GM23248 (cell line): ENCODE measurements at regions not wholly inside any gene's neighbourhood (a gene's known extent, or its start where the extent isn't known, plus 50 kb on each side); places are given as distances from the start of the nearest gene placed in this dataset.

Experiments used
- DNase-seq: peaks from one replicate; pipeline ENCODE4 v3.0.0-alpha.2; 2015
- H2AFZ ChIP-seq: fragments of 200-600 bp; sonication (generic); 2 replicates; pipeline ENCODE4 v1.6.1; 2016; ENCODE audit warnings: antibody characterized with exemption
- H3F3A ChIP-seq: fragments of 200-600 bp; sonication (generic); 2 replicates; pipeline ENCODE4 v1.6.1; 2016; ENCODE audit warnings: mild to moderate bottlenecking, antibody characterized with exemption, mixed run types; ENCODE audit not compliant: insufficient read depth
- H3K27ac ChIP-seq: fragments of 200-600 bp; sonication (generic); 2 replicates; pipeline ENCODE4 v1.5.1; 2016; ENCODE audit warnings: mild to moderate bottlenecking
- H3K27me3 ChIP-seq: fragments of 200-600 bp; sonication (generic); replicated peaks from 2 replicates; pipeline ENCODE4 v1.6.1; 2016; ENCODE audit warnings: mild to moderate bottlenecking; ENCODE audit not compliant: insufficient read depth
- H3K36me3 ChIP-seq: fragments of 200-600 bp; sonication (generic); 2 replicates; pipeline ENCODE4 v1.6.1; 2016; ENCODE audit warnings: low read depth, mild to moderate bottlenecking
- H3K4me1 ChIP-seq: fragments of 200-600 bp; sonication (generic); 2 replicates; pipeline ENCODE4 v1.6.1; 2016; ENCODE audit warnings: mild to moderate bottlenecking; ENCODE audit not compliant: insufficient read depth
- H3K4me2 ChIP-seq: fragments of 200-600 bp; sonication (generic); one replicate; pipeline ENCODE4 v1.6.1; 2016; ENCODE audit warnings: mild to moderate bottlenecking; ENCODE audit not compliant: unreplicated experiment
- H3K4me3 ChIP-seq: fragments of 200-600 bp; sonication (generic); 2 replicates; pipeline ENCODE4 v1.5.1; 2016; ENCODE audit warnings: mild to moderate bottlenecking
- H3K79me2 ChIP-seq: fragments of 200-600 bp; sonication (generic); 2 replicates; pipeline ENCODE4 v1.6.1; 2016; ENCODE audit warnings: mild to moderate bottlenecking; ENCODE audit not compliant: insufficient read depth
- H3K9ac ChIP-seq: fragments of 200-600 bp; sonication (generic); 2 replicates; pipeline ENCODE4 v1.6.1; 2016; ENCODE audit warnings: mild to moderate bottlenecking
- H3K9me2 ChIP-seq: fragments of 200-600 bp; sonication (generic); 2 replicates; pipeline ENCODE4 v1.6.1; 2016; ENCODE audit warnings: mixed run types, mild to moderate bottlenecking, moderate library complexity; ENCODE audit not compliant: insufficient read depth
- H3K9me3 ChIP-seq: fragments of 200-600 bp; sonication (generic); one replicate; pipeline ENCODE4 v1.6.1; 2017; ENCODE audit warnings: low read depth
- H4K20me1 ChIP-seq: fragments of 200-600 bp; sonication (generic); 2 replicates; pipeline ENCODE4 v1.6.0; 2016; ENCODE audit not compliant: insufficient read depth
- EZH2 ChIP-seq: fragments of 200-600 bp; sonication (generic); IDR thresholded peaks from 2 replicates; pipeline ENCODE4 v1.6.1; 2018; ENCODE audit warnings: antibody characterized with exemption, mild to moderate bottlenecking; ENCODE audit not compliant: insufficient read depth, poor library complexity, severe bottlenecking
- EZH2phosphoT487 ChIP-seq: fragments of 200-600 bp; sonication (generic); IDR thresholded peaks from 2 replicates; pipeline ENCODE4 v1.6.1; 2018; ENCODE audit warnings: antibody characterized with exemption, moderate library complexity, mild to moderate bottlenecking, low read depth; ENCODE audit not compliant: insufficient read depth
- WGBS, 2 experiments: methylation state at CpG; one replicate each; pipeline ENCODE4 v1.1.6; 2015 to 2017; ENCODE audit warnings: low lambda C conversion rate in 2 of 2, low coverage in 1 of 2; ENCODE audit errors: missing lambda C conversion rate in 2 of 2; 5-methylcytosine and 5-hydroxymethylcytosine counted together
- in situ Hi-C: fragments of 300-500 bp; cut with MboI; formaldehyde crosslinking; loops from 2 replicates; pipeline ENCODE4 v1.15.0; 2020

- H3F3A ChIP-seq, result no peaks in the 10 kb centered on the region
- no peak for TF ChIP-seq EZH2phosphoT487
- TF ChIP-seq EZH2, result no peak
- H3K9me2 ChIP-seq, result no peaks in the 10 kb centered on the region
- H3K9me3 ChIP-seq, result no peaks in the 10 kb centered on the region
- no peaks in the 10 kb centered on the region for H3K36me3 ChIP-seq
- H3K4me2 ChIP-seq, result no peak overlapping the region
- no peak overlapping the region for H2AFZ ChIP-seq
- no peak overlapping the region for H3K9ac ChIP-seq
- H3K4me3 ChIP-seq, result no peak overlapping the region
- WGBS, 2 experiments, result 94 to 97% methylated on average over 3 of the region's 3 CpGs
- no peaks in the 10 kb centered on the region for H4K20me1 ChIP-seq
- H3K79me2 ChIP-seq, result no peaks in the 10 kb centered on the region
- H3K4me1 ChIP-seq, result peaks cover 10% of the 10 kb centered on the region
- H3K27ac ChIP-seq, result no peak overlapping the region
- in situ Hi-C loops, result no loop called here
- H3K27me3 ChIP-seq, result no peaks in the 10 kb centered on the region
- no peak for DNase-seq
Measured at GRCh38 chr5:93153461-93153860, 427.6 kb downstream of the NR2F1-AS1 start.

DNA sequence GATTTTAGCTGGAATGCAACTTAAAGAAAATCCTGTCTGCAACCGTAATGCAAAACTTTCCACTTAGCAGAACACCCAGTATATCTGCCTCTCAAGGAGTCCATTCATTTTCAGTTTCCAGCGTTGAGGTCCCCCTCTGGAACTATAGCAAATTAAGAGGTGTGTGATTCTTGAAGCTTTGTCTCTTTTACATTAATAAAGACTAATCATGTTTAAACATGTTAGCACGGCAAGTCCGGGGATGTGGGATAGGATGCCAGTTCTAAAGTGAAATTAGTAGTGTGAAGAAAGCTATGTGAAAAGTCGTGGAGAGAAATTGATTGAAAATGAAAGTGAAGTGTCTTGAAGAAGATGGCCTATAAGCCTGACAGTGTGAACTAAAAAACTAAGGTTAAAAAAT, 429.1 kb downstream of the NR2F1-AS1 start:
- in situ Hi-C loops, result no loop called here
- Histone ChIP-seq H3K4me1 (peaks cover 9% of the 10 kb centered on the region), H3K9me3 (no peaks in the 10 kb centered on the region), H2AFZ (no peak overlapping the region), H3K9me2 (no peaks in the 10 kb centered on the region), H3K9ac (no peak overlapping the region), H3K79me2 (no peaks in the 10 kb centered on the region), H3K27me3 (no peaks in the 10 kb centered on the region), H3K27ac (no peak overlapping the region), H3K4me3 (no peak overlapping the region), H4K20me1 (no peaks in the 10 kb centered on the region), H3K36me3 (no peaks in the 10 kb centered on the region), H3F3A (no peaks in the 10 kb centered on the region), H3K4me2 (no peak overlapping the region)
- TF ChIP-seq EZH2, result no peak
- no peak for TF ChIP-seq EZH2phosphoT487
- 92 to 96% methylated on average over 5 of the region's 5 CpGs for WGBS, 2 experiments
- no peak for DNase-seq

DNA sequence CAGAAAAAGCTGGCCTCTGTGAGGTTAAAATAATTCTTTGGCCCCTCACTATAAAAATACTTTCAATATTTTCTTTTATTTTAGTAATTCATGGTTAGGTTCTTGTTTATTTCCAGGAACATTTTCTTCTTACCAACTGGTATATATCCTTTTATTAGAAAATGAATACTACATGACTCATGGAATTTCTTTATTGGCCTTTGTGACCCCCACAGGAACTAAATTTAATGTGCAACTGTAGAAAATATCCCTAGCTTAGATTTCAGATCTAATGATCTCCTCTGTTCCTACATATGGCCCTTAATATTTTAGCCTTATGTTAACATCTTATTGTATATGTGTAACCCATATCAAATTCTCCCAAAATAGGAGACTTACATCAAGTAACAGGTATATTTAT, 429.9 kb downstream of the NR2F1-AS1 start:
- H2AFZ ChIP-seq, result no peak overlapping the region; the same call in 1 of the 2 replicates
- H3K4me1 ChIP-seq, result peaks cover 9% of the 10 kb centered on the region

GRCh38 chr5:93150311-93151012, 430.6 kb downstream of the NR2F1-AS1 start:
- Histone ChIP-seq H3K4me2 (peak overlapping the region; percentile 35), H2AFZ (no peak overlapping the region; the same call in 1 of the 2 replicates), H3K9me2 (no peaks in the 10 kb centered on the region), H3K79me2 (no peaks in the 10 kb centered on the region), H3K9ac (no peak overlapping the region), H3K4me1 (peaks cover 15% of the 10 kb centered on the region), H3K27ac (0 out of 2 replicates have a peak overlapping the region, but pooled peaks have one; percentile 9), H3F3A (no peaks in the 10 kb centered on the region), H3K4me3 (no peak overlapping the region), H4K20me1 (no peaks in the 10 kb centered on the region), H3K36me3 (no peaks in the 10 kb centered on the region), H3K9me3 (no peaks in the 10 kb centered on the region), H3K27me3 (no peaks in the 10 kb centered on the region)
- WGBS, 2 experiments, result 95 to 100% methylated on average over 3 of the region's 3 CpGs
- TF ChIP-seq EZH2phosphoT487 (no peak), EZH2 (no peak)
- peak; percentile 30 for DNase-seq
- in situ Hi-C loops, result no loop called here

More for the DNA sequence above, 429.9 kb downstream of the NR2F1-AS1 start:
- H3K9ac ChIP-seq, result no peak overlapping the region
- peak overlapping the region; percentile 35 for H3K4me2 ChIP-seq
- no peaks in the 10 kb centered on the region for H3F3A ChIP-seq
- H3K27ac ChIP-seq, result 0 out of 2 replicates have a peak overlapping the region, but pooled peaks have one; percentile 9
- H3K9me2 ChIP-seq, result no peaks in the 10 kb centered on the region
- TF ChIP-seq EZH2phosphoT487, result no peak
- no peak for TF ChIP-seq EZH2
- no peaks in the 10 kb centered on the region for H3K79me2 ChIP-seq
- in situ Hi-C loops, result no loop called here
- H3K9me3 ChIP-seq, result no peaks in the 10 kb centered on the region
- H3K27me3 ChIP-seq, result no peaks in the 10 kb centered on the region
- peak; percentile 37 for DNase-seq
- no peaks in the 10 kb centered on the region for H4K20me1 ChIP-seq
- H3K4me3 ChIP-seq, result no peak overlapping the region
- no peaks in the 10 kb centered on the region for H3K36me3 ChIP-seq
